ENCODE measurements at regions not wholly inside any gene's neighbourhood (a gene's known extent, or its start where the extent isn't known, plus 50 kb on each side); places are given as distances from the start of the nearest gene placed in this dataset.

DNA sequence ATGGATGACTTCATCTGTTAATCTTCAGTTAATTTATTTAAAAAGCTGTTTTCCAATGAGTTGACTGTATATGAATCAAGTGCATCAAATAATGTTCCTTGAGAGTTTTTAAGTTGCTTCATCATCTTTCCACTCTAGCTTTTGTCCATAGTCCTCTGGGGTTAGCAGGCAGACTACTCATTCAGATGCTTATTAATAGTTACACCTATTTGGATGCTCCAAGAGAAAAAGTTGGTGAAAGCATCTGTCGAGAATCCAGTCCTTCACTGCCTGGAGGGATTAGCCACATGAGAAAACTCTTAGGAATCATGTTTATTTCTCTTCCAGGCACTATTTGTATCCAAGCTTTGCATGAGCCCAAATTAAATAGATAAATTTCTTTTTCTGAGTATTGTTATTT, 70.2 kb downstream of the DACT1 start:
- ATAC-seq (ENCODE audit: low FRiP score), result no peak
- TF ChIP-seq, protein P1, sequence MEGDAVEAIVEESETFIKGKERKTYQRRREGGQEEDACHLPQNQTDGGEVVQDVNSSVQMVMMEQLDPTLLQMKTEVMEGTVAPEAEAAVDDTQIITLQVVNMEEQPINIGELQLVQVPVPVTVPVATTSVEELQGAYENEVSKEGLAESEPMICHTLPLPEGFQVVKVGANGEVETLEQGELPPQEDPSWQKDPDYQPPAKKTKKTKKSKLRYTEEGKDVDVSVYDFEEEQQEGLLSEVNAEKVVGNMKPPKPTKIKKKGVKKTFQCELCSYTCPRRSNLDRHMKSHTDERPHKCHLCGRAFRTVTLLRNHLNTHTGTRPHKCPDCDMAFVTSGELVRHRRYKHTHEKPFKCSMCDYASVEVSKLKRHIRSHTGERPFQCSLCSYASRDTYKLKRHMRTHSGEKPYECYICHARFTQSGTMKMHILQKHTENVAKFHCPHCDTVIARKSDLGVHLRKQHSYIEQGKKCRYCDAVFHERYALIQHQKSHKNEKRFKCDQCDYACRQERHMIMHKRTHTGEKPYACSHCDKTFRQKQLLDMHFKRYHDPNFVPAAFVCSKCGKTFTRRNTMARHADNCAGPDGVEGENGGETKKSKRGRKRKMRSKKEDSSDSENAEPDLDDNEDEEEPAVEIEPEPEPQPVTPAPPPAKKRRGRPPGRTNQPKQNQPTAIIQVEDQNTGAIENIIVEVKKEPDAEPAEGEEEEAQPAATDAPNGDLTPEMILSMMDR (IDR thresholded peaks at IDR 0.05), result no peak
- DNase-seq (ENCODE audit: low spot score), result no peak

DNA sequence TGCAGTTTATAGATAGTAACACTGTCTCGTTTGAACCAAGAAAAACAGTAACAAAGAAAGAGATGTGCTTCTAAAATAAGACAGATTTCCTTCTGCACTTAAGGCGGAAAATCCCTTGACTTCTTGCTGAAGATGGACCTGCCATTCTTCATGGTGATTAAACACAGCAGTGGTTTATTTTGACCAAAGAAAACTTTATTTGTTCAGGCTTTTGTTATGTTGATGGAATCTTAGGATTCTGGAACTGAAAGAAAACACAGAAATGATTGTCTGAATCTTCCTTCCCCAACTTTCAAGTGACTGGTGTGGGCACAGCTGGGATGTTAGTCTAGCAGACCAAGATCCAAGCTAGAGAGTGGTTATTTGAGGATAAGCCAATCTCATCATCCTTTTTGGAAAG, 72.2 kb downstream of the DACT1 start:
- ATAC-seq (ENCODE audit: low FRiP score), result no peak
- TF ChIP-seq, protein P1 (IDR thresholded peaks at IDR 0.05), result no peak

DNA sequence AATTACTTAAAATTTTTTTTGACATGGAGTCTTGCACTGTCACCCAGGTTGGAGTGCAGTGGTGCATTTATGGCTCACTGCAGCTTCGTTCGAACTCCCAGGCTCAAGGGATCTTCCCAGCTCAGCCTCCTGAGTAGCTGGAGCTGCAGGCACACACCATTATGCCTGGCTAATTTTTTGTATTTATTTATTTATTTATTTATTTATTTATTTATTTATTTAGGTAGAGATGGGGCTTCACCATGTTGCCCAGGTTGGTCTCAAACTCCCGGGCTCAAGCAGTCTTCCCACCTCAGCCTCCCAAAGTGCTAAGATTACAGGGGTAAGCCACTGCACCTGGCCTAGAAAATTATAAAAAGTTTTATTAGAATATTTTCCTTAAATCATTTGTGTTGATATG, 73.6 kb downstream of the DACT1 start:
- DNase-seq (ENCODE audit: low spot score) (no peak), ATAC-seq (ENCODE audit: low FRiP score) (no peak)
- TF ChIP-seq, protein P1 (IDR thresholded peaks at IDR 0.05), result no peak

More for the DNA sequence above, 72.2 kb downstream of the DACT1 start:
- no peak for DNase-seq (ENCODE audit: low spot score)

DNA sequence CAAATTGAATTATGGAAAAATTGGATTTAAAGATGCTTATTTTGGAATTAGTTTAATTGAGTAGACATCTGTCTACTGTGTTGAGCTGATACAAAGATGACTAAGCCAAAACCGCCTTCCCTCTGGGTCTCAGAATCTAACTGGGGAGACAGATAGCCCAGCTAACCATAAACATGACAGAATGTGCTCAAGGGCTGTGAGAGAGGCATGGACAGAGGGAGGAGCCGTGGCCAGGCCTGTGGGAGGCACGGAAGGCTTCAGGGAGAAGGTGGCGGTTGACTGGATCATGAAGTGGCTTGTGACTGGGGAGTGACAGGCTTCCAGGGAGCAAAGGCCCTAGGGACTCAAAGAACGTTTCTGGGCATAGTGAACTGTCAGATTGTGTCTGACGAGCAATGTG, 74.6 kb downstream of the DACT1 start:
- ATAC-seq (ENCODE audit: low FRiP score) (no peak), DNase-seq (ENCODE audit: low spot score) (no peak)
- TF ChIP-seq, protein P1 (IDR thresholded peaks at IDR 0.05), result no peak

DNA sequence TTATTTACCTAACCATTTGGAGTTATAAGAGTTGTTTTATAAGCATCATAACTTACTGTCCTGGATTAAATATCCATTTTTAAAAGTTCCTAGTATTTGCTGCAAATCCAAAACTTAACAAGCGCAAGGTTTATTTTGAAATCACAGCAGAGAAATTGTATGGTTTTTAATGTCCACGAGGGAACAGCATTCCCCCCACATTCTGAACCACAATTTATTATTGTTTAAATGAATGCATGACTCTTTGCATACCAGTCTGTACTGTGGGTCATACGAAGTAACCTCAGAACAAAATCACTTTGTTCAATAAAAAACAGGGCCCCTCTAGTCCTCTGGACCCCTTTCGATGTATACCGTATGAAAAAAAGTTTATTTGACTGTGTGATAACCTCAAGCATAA, 75.9 kb downstream of the DACT1 start:
- no peak for ATAC-seq (ENCODE audit: low FRiP score)
- no peak for DNase-seq (ENCODE audit: low spot score)
- TF ChIP-seq, protein P1 (IDR thresholded peaks at IDR 0.05), result no peak

DNA sequence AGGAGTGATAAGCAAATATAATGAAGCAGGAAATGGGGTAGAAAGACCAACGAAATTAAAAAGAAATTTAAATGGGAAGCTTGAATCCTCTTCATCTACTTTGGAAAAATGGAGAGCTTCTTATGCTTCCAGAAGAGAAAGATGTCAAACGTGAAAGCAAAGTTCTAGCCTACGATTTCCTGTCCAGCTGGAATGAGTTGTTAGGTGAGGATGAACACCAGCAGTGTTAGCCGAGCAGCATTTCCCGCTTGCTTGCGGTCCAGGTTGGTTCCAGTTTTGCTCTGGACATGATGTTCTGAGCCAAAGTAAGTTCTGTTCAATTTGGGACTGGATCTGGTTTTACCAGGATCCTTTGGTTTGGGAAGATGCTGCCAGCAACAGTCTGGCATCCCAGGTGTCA, 78.9 kb downstream of the DACT1 start:
- ATAC-seq (ENCODE audit: low FRiP score), result no peak
- DNase-seq (ENCODE audit: low spot score), result no peak
- TF ChIP-seq, protein P1 (IDR thresholded peaks at IDR 0.05), result no peak

DNA sequence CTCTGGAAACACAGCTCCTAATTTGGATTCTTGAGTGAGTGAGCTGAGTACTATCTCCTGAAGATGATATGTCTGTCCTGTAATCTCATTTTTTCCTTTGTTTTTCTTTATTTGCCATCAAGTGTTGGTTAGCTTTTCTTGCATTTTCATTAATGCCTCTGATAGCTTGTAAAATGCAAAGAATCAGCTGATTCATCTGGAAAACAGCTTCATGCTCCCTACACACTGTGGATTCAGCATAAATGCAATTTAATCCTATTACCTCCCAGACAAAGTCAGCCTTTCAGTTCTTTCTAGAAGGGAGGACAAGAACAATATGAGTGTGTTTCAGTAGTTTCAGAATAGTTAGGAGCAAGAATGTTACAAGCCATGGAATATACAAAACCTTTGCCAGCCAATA, 79.4 kb downstream of the DACT1 start:
- TF ChIP-seq, protein P1 (IDR thresholded peaks at IDR 0.05), result no peak
- DNase-seq (ENCODE audit: low spot score), result no peak
- no peak for ATAC-seq (ENCODE audit: low FRiP score)

All from omental fat pad (tissue), 3 donors.